ENCODE measurements at regions not wholly inside any gene's neighbourhood (a gene's known extent, or its start where the extent isn't known, plus 50 kb on each side); places are given as distances from the start of the nearest gene placed in this dataset.
"Not testable (repeated sequence)": the region's sequence is repeated elsewhere in the genome, so short reads cannot be mapped to it uniquely, and the experiment has no call there.

GRCh38 chr4:84378983-84379382 lies 120.1 kb downstream of the NKX6-1 start:
- DNase-seq = no peak

- no peak for DNase-seq
Measured at GRCh38 chr4:84378356-84378755, 120.7 kb downstream of the NKX6-1 start.

- no peak for DNase-seq
Measured at GRCh38 chr4:84366907-84367306, 132.2 kb downstream of the NKX6-1 start.

- no peak for DNase-seq
Measured at GRCh38 chr4:84366161-84366560, 132.9 kb downstream of the NKX6-1 start.

GRCh38 chr4:84362896-84363655 lies 136.0 kb downstream of the NKX6-1 start:
- no peak for DNase-seq

- no peak for DNase-seq
Measured at GRCh38 chr4:84342161-84342560, 156.9 kb downstream of the NKX6-1 start.

GRCh38 chr4:84341559-84341958 lies 157.5 kb downstream of the NKX6-1 start:
- no peak for DNase-seq

- no peak for DNase-seq
Measured at GRCh38 chr4:84338367-84338766, 160.7 kb downstream of the NKX6-1 start.

GRCh38 chr4:84336964-84337705 lies 162.0 kb downstream of the NKX6-1 start:
- no peak for DNase-seq

- no peak for DNase-seq
Measured at GRCh38 chr4:84327526-84327925, 171.6 kb downstream of the NKX6-1 start.

GRCh38 chr4:84325625-84326024 lies 173.5 kb downstream of the NKX6-1 start:
- DNase-seq = no peak

- DNase-seq = no peak
Measured at GRCh38 chr4:84324303-84325245, 174.5 kb downstream of the NKX6-1 start.

GRCh38 chr4:84319124-84319523 lies 180.0 kb downstream of the NKX6-1 start:
- no peak for DNase-seq

GRCh38 chr4:84317513-84317912 lies 181.6 kb downstream of the NKX6-1 start:
- no peak for DNase-seq

GRCh38 chr4:84312426-84313012 lies 186.6 kb downstream of the NKX6-1 start:
- no peak for DNase-seq

- DNase-seq = no peak
Measured at GRCh38 chr4:84309191-84309590, 189.9 kb downstream of the NKX6-1 start.

- not testable (repeated sequence) for DNase-seq
Measured at GRCh38 chr4:84298719-84299254, 200.3 kb downstream of the NKX6-1 start.

- no peak for DNase-seq
Measured at GRCh38 chr4:84298023-84298718, 200.9 kb downstream of the NKX6-1 start.

- no peak for DNase-seq
Measured at GRCh38 chr4:84291969-84292368, 207.1 kb downstream of the NKX6-1 start.

- DNase-seq = no peak
Measured at GRCh38 chr4:84286048-84286447, 213.0 kb downstream of the NKX6-1 start.

GRCh38 chr4:84279678-84280077 lies 219.4 kb downstream of the NKX6-1 start:
- no peak for DNase-seq

- no peak for DNase-seq
Measured at GRCh38 chr4:84277923-84278322, 221.2 kb downstream of the NKX6-1 start.
